Dedifferentiated amniotic fluid mesenchymal stem cell (primary cell): ENCODE measurements at regions not wholly inside any gene's neighbourhood (a gene's known extent, or its start where the extent isn't known, plus 50 kb on each side); places are given as distances from the start of the nearest gene placed in this dataset.

Experiments used
- DNase-seq: peaks from one replicate; pipeline ENCODE4 v3.0.0-alpha.2; 2016; ENCODE audit errors: extremely low spot score

DNA sequence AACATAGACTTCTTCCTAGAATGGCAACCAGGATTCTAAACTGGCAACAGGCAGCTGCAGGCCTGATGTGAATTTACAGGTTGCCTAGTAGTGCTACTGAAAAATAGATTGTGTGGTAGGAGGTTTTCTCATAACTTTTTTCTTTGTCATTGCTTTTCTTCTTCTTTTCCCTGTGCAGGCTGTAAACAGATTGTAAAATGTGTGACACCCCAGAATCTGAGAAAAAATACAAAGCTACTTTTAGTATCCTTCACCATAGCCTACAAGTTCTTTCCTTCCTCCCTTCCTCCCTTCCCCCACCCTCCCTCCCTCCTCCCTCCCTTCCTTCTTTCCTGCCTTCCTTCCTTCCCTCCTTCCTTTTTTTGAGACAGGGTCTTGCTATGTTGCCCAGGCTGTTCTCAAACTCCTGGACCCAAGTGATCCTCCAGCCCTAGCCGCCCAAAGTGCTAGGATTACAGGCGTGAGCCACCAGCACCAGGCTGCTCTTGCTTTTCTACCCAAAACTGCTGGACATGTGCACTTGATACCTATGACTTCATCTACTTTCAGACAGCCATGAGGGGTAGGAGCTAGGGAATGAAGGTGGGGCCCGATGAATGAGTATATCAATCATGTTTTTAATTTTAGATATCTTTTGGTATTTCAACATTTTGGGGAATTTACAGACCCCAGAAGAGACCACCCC lies 114.2 kb upstream of the EEA1 start:
- DNase-seq: no peak

DNA sequence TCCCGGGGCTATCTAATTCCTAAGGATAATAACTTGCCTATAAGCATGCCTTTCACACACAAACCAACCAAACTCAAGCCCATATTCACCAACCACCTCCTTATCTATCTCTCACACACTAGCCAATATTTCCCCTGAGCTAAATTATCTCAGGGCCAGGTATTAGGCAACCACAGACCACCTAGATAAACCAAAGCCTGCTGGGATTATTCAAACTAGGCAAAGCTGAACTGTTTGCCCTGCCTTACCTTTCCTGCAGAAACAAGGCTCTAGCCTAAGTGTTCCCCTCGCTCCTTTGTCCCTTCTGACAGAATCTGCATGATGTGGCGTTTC lies 114.7 kb upstream of the EEA1 start:
- DNase-seq: no peak

DNA sequence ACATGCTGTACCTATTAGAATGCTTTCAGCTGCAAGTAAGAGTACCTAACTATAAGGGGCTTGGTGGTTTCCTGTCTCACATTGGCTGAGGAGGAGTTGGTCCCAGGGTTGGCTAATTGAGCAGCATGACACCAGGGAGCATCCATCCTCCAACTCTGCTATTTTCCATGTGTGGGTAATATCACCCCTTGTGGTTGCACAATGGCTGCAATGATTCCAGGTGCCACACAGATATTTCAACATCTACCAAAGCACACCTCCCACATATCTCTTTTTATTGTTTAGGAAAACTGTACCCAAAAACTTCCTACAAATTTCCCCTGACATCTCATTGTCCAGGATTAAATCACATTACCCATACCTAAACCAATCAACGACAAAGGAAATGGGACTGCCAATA lies 118.0 kb upstream of the EEA1 start:
- no peak for DNase-seq

DNA sequence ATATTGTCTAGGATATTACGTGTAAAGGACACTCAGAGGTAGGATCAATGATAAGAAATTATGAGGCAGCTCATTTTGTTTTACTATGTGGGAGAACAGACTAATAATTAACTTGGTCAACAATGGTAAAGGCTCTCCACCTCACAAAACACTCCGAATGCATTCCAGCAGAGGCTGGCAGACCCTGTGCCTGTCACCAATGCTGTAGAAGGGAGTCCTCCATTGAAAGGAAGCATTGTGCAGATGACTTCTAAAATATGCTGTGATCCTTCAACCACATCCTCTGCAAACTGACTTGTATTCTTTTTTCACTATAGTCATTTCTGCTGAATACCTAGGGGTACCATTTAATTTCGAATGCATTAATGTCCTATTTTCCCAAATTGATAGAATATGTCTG lies 119.6 kb upstream of the EEA1 start:
- no peak for DNase-seq

DNA sequence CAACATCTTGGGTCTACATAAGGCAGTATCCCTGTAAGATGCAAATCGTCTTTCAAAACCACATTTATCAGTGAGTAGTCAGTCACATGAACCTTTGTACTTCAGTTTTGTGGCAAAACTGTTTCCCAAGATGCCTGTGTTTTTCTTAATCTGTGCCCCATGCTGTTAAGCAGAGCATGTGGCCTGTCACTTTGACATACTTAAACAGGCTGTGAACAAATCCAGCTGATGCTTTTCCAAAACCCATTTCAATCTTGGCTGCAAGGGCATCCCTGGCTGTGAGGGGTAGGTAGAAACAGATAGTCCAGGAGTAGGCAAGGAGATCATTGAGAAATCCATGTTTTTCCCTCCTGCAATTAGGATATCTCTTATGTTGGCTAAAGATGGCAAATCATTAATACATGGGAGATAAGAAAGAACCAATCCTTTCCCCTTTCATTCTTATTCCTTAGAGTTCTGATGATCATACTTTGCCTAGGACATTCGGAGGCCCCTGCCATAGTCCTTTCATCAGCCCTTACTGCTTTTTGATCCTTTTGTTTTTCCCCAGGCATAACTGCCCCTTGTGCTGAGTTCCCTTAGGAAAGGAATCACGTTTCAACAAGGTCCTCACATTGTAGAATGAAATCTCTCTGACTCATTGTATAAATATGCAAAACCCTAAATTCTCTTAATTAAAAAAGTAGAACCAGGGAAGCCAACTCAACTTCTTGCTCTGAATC lies 121.1 kb upstream of the EEA1 start:
- DNase-seq: peak; percentile 70

DNA sequence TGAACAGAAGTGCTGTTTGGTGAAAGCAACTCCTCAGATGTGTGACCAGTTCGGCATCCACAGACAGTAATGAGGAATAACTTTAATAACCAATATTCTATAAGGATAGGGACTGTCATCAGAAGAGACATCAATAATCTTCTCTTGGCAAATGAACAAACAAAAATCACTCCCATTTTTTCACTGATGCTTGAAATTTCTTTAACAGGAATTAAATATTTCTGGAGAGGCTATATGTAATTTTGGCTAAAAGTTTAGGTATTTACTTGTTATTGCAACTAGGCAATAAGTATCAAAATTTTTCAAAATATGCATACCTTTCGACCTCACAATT lies 121.6 kb upstream of the EEA1 start:
- no peak for DNase-seq

DNA sequence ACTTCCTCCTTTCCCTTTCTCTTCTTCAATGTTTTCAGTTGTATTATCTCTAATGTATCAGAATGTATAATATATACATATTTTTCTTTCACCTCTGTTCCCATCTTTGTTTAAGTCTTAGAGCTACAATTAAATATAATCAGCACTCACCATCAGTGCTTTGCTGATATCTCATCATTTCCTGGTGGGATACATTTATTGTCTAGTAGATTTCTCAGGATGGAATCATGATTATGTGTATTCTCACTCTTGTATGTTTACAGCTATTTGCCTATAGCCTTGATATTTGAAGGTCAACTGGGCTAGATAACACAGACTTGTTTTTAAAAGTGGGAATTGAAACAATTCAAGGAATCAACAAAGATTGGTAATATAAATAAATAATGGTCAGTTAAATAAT lies 124.9 kb upstream of the EEA1 start:
- no peak for DNase-seq

DNA sequence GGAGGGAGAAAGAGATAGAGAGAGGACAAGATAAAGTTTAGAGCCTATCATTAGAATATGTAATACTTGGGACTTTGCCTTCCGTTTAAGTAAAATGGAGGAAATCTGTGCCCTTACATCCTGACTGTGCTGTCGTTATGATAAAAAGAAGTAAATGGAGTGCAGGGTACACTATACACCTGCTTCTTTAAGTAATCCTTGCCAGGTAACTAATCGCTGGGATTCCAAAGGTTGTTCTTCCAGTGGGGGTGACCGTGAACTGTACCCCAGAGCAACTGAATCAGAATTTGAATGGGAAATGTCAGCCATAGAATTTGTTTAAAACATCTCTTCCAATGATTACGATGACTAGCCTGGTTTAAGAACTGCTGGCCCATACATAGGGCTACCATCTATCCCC lies 126.1 kb upstream of the EEA1 start:
- no peak for DNase-seq

DNA sequence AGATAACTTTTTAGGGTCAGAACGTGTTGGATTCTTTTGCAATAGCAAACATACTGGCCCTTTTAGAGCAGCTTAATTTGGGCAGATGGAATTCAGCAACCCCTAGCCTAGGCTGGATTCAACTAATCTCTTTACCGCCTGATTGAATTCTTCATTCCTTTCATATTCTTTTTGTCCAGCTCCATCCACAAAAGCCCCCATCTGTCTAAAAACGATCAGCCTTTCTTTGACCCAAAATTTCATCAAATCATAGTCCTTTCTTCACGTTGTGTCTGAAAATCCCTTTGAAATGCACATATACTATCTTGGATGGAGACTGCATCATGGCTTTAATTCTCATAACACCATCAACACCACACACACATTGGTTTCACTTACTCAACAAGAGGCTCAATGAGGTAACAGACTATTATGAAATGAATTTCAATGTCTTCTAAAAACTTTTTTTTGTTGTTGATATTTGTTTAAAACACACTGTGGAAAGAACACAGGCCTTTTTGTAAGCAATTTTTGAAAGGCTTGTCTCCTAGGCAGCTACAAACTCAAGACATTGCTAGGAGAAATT lies 128.0 kb upstream of the EEA1 start:
- DNase-seq: no peak

DNA sequence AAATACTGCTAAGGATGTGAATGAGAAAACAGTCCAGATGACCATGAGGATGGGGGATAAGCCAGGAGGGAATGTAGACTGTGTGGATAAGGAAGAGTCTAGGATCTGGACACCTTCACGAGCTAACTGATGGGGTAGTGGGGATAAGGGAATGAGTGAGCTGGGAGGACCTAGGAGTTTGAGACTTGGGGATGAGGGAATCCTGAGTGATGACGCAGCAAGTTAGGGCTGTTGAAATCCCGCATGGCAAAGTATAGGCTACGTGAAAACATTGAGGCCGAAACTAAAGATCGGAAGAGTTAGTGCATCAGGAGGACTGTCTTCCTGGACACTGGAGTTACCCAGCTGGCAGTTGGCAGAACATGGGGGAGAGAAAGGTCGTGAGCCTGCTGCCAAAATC lies 129.2 kb upstream of the EEA1 start:
- DNase-seq: no peak

DNA sequence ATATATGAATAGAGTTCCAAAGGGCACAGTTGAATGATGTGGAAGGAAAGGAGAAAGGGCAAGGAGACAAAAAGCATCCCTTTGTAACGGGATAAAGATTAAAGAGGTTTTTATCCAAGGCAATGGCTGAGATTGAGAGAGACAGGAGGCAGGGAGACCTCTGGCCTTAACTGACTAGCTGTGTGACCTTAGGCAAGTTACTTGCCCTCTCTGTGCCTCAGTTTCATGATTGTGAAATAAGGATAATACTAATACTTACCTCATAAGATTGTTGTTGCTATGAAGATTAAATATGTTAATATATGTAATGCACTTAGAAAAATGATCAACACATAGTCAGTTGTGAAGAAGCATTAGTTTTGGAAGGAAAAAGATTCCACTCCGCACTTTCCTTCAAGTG lies 130.2 kb upstream of the EEA1 start:
- no peak for DNase-seq

DNA sequence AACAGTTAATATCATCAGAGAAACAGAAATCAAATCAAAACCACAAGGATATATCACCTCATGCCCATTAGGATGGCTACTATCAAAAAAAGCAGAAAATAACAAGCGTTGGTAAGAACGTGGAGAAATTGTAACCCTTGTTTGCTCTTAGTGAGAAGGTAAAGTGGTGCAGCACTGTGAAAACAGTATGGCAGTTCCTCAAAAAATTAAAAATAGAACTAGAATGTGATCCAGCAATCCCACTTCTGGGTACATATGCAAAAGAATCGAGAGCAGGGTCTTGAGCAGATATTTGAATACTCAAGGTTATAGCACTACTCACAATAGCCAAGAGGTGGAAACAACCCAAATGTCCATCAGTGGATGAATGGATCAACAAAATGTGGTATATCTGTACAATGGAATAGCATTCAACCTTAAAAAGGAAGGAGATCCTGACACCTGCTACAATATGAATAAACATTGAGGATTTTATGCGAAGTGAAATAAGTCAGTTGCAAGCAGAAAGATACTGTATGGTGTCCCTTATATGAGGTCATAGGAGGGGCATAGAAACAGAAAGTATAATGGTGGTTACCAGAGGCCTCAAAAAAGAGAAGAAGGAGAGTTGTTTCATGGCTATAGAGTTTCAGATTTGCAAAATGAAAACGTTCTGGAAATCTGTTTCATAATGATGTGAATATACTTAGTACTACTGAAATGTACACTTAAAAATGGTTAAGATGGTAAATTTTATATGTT lies 131.0 kb upstream of the EEA1 start:
- DNase-seq: no peak

DNA sequence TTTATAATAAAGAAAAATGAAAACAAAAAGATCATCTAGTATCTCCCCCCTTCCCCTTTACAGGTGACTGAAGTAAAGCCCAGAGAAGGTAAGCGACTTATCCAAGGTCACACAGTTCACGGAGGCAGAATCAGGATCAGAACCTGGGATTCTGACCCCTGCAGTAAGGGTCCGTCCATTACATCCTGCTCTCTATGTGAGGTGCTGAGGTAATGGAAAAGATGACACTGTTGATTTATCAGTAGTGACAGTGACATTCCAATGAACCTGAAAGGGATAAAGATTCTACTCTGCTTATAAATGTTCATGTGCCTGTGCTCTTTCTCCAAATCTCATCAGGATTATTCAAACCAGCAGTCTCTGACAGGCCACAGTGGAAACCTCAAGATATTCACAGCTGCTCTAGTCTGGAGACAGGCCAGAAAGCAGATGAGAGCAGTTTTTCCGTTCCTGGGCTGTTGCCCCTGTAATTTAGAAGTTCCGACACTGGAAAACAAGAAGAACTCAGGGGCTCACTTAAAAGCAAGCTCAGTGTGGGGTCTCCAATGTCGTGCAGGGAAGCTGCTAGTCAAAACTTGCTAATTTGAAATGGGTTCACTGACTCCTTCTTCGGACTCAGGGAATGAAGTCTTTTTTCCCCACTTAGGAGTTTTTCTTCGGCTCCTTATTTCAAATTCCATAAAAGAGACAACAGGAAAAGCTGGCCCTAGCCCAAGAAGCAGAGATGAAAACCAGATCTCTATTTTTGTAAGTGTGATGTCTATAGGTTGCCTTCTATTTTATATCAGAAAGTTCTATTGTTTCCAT lies 131.8 kb upstream of the EEA1 start:
- peak; percentile 60 for DNase-seq

DNA sequence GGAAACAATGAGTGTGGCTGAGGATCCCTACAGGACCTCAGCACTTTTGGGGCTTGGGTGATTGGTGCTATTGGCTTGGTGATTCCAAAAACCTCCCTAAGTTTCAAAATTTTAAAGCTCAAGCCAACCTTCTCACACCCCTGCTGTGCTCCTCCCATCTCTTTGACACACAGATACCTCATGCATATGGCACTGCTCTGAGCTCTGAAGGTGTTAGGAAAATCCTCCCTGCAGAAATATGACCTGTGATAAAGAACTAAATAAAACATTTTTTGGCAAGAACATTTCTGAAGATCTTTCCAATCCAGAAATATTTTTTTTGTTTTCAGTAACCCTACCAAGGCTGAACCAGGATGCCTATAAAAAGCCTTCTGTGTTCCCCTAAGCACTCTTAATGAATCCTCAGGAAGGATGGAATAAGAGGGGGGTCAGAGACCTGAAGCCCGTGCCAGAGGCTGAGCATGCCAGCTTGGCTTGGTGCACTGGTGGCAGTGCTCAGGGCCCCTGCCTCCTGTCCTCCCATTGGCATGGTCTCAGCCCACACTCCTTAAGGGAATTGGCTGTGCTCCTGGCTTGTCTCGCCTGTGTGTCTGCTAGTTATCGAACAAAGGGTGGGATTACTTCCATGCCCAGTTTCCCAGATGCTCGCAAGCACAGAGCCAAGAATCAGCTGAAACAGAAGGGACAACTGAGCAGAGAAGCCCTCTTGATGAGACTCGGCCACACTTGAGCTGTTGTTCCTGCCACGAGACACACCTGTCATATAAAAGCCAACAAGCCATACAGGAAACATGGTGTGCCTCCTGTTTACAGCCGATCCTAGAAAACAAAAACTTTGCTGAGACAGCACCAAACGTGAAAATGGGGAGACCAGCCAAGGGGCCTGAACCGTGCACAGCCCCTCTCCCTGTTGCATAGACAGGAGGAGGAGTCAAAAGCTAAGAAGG lies 132.7 kb upstream of the EEA1 start:
- DNase-seq: no peak

DNA sequence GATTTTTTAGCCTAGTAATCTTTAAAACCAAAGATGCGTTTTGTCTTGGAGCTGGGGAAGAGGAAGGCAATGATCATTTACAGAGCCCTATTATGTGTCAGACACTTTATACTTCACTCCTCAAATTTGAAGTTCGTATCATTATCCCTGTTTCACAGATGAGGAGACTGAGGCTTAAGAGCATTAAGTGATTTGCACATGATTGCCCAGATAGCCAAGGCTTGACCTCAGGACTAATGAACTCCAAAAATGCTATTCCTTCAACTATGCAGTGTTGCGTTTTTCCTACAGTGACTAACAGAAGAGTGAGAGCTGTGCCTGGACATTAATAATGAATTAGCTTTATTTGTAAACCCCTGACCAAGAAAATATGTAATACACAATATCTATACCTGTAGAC lies 136.8 kb upstream of the EEA1 start:
- no peak for DNase-seq

DNA sequence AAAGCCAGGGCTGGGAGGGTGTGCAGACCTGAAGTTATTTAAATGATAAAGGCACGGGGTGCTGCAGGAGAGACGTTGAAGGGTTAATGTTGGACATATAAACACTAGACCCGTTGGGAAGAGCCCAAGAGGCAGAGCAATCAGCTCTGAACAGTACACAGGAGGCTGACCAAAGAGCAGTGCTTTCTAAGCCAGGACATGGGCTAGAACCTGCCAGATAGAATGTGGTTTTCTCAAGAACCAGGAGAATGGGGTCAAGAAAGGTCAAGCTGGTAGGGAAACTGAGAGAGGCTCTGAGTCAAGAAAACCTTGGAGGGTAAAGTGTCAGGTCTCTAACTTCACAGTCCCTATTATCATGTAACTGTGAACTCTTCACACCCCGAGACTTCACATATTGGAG lies 143.2 kb upstream of the EEA1 start:
- no peak for DNase-seq

DNA sequence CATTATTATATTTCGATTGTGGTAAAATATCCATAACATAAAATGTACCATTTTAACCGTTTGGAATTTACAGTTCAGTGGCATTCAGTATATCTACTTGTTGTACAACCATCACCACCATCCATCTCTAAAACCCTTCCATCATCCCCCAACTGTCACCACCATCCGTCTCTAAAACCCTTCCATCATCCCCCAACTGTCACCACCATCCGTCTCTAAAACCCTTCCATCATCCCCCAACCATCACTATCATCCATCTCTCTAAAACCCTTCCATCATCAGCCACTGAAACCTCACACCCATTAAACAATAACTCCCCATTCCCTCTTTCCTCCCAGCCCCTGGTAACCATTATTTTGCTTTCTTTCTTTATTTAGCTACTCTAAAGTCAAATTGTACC lies 144.2 kb upstream of the EEA1 start:
- no peak for DNase-seq

DNA sequence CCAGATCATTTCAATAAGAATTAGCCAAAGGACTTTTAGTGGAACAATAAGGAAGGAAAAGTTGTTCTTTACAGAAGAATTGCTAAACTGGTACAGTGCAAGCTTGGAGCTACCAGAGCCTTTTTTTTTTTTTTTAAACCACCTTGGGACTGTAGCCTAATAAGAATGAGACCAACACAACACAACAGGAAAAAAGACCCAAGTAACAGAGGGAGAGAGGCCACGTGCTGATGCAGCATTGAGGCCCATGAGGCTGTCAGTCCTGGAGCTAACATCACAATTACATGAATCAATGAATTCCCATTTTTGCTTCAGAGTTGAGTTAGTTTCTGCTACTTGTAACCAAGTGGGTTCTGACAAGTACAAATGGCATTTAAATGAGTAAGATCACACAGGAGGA lies 149.0 kb upstream of the EEA1 start:
- no peak for DNase-seq

DNA sequence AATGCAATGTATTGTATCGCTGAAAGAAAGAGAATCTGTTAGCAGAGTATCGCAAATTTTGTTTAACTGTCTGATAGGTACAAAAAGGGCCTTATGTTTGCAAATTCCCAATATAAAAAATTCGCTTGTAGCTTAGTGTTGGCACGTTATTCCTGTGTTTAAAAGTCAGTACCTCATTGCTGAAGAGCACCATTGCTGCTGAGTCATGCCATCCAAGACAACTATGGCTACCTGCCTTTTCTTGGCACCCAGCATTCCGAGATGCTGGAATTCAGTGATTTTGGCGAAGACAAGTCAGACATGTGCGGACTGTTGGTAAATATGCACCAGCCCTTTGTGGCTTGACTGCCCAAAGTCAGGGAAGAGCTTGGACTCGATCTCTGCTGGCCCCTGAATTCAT lies 149.5 kb upstream of the EEA1 start:
- DNase-seq: no peak

DNA sequence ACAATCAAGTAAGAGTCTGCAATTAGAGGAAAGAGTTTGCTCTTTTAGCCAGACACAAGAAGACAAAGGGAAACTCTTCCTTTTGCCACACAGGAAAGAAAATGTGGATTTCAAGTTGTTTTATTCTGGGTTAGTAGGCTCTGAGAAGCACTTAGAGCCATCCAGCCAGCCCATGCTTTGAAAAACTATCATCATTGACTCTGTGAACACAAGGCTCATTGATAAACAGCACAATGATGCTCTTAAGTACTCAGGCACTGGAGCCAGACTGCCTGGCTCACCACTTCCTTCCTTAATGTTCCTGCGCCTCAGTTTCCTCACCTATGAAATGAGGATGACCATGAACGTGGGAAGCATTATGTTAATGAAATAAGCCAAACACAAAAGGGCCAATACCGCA lies 150.2 kb upstream of the EEA1 start:
- no peak for DNase-seq

DNA sequence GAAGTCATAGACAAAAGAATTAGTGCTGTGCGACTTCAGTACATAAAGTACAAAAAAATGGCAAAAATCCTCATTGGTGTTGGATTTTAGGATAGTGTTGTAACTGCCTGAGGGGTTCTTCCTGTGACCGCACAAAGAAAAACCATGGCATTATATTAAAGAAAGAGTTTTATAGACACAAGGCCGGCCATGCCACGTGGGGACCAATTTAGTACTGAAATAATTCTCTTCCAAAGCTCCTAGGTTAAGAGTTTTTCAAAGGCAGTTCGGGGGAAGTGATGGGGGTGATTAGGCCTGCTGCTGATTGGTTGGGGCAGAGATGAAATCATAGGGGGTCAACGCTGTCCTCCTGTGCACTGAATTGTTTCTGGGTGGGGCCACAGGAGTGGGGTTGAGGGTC lies 150.9 kb upstream of the EEA1 start:
- DNase-seq: no peak
